K562 (cell line): ENCODE measurements at regions not wholly inside any gene's neighbourhood (a gene's known extent, or its start where the extent isn't known, plus 50 kb on each side); places are given as distances from the start of the nearest gene placed in this dataset.

ENCODE experiments used
- CBX1 ChIP-seq: sonication (generic); IDR thresholded peaks from 2 replicates; pipeline ENCODE4 v1.6.1; 2016; ENCODE audit warnings: antibody characterized with exemption, low read depth, mild to moderate bottlenecking
- CTBP1 ChIP-seq: fragments of 450-650 bp; IDR thresholded peaks from 2 replicates; pipeline ENCODE4 v1.6.1; 2016; ENCODE audit warnings: borderline replicate concordance
- CTCF ChIP-seq, 3 experiments: IDR thresholded peaks in 2 of 3; conservative IDR thresholded peaks in 1 of 3; 2 replicates each; pipeline ENCODE4 v1.5.1; 2011 to 2012; ENCODE audit warnings: low read length in 3 of 3, mild to moderate bottlenecking in 3 of 3, control low read depth in 2 of 3, improper control_type of control experiment in 1 of 3, inconsistent platforms in 1 of 3, low read depth in 1 of 3, mixed read lengths in 1 of 3, moderate library complexity in 1 of 3; ENCODE audit not compliant: insufficient read depth in 2 of 3
- EP300 ChIP-seq: IDR thresholded peaks from 2 replicates; pipeline ENCODE4 v1.6.1; 2012; ENCODE audit warnings: low read length, improper control_type of control experiment
- EZH2 ChIP-seq: IDR thresholded peaks from 2 replicates; pipeline ENCODE4 v1.6.1; 2012; ENCODE audit warnings: low read depth, mild to moderate bottlenecking, inconsistent platforms, low read length, borderline replicate concordance
- FOXJ3 ChIP-seq: sonication (generic); formaldehyde crosslinking; IDR thresholded peaks from 2 replicates; pipeline ENCODE4 v1.4.0; 2020; ENCODE audit warnings: mild to moderate bottlenecking, missing genetic modification reagents
- HDAC2 ChIP-seq: fragments of 450-650 bp; IDR thresholded peaks from 2 replicates; pipeline ENCODE4 v1.6.1; 2016; ENCODE audit warnings: mild to moderate bottlenecking
- MXI1 ChIP-seq: IDR thresholded peaks from 2 replicates; pipeline ENCODE4 v1.6.1; 2011; ENCODE audit warnings: low read depth, mild to moderate bottlenecking, improper control_type of control experiment, low read length
- NONO ChIP-seq, 2 experiments: fragments of 200-400 bp in 1 of 2; fragments of 450-650 bp in 1 of 2; formaldehyde crosslinking in 1 of 2; IDR thresholded peaks; 2 replicates each; pipeline ENCODE4 v1.6.1; 2017; ENCODE audit warnings: low read depth in 2 of 2, mild to moderate bottlenecking in 2 of 2, moderate library complexity in 2 of 2, low read length in 1 of 2
- NRF1 ChIP-seq, 2 experiments: fragments of 450-650 bp; IDR thresholded peaks in 1 of 2; conservative IDR thresholded peaks in 1 of 2; 2 replicates each; pipeline ENCODE4 v1.6.1; 2014; ENCODE audit warnings: mild to moderate bottlenecking in 2 of 2
- TAF1 ChIP-seq: IDR thresholded peaks from 2 replicates; pipeline ENCODE4 v1.6.1; 2011; ENCODE audit warnings: mild to moderate bottlenecking, low read length, moderate library complexity; ENCODE audit not compliant: insufficient read depth, control insufficient read depth, severe bottlenecking; ENCODE audit errors: extremely low read depth
- ZKSCAN1 ChIP-seq: fragments of 150-350 bp; IDR thresholded peaks from 2 replicates; pipeline ENCODE4 v1.6.1; 2016; ENCODE audit warnings: low read depth, low read length

- TF ChIP-seq CTCF (IDR thresholded peaks at IDR 0.05 in 2 of 3, conservative IDR thresholded peaks at IDR 0.05 in 1 of 3; ENCODE audit: insufficient read depth in 2 of 3, low read depth in 1 of 3, low read length in 3 of 3): no peak
- TF ChIP-seq HDAC2: no peak
- TF ChIP-seq ZKSCAN1: no peak
- TF ChIP-seq EP300: no peak
- no peak for TF ChIP-seq NONO (IDR thresholded peaks at IDR 0.05; ENCODE audit: low read depth in 2 of 2, low read length in 1 of 2)
- no peak for TF ChIP-seq CBX1
- TF ChIP-seq TAF1: no peak
- TF ChIP-seq MXI1: no peak
- TF ChIP-seq FOXJ3: no peak
- TF ChIP-seq CTBP1: no peak
- no peak for TF ChIP-seq EZH2
- no peak for TF ChIP-seq NRF1 (conservative IDR thresholded peaks at IDR 0.05 in 1 of 2, IDR thresholded peaks at IDR 0.05 in 1 of 2)
These were observed 262.9 kb upstream of the PTPRD start for GRCh38 chr9:10875752-10876151.
